Left lobe of liver (tissue), 2 donors: ENCODE measurements at regions not wholly inside any gene's neighbourhood (a gene's known extent, or its start where the extent isn't known, plus 50 kb on each side); places are given as distances from the start of the nearest gene placed in this dataset.

ENCODE experiments used
- ATAC-seq: fragments of 200-7000 bp; cut with Tn5 transposase; one replicate; pipeline ENCODE4 v1.9.1; 2020; ENCODE audit warnings: mild to moderate bottlenecking, moderate library complexity
- DNase-seq: peaks from one replicate; pipeline ENCODE4 v3.0.0-alpha.2; 2020; ENCODE audit warnings: low spot score
- donor health status: DM: no; HTN: no; CAD: no; lungs with moderate emphysema.
- donor health status: DM: no; HTN: yes; CAD: no.

- peak; percentile 51 for ATAC-seq
- DNase-seq, result no peak
Measured at GRCh38 chr9:87816036-87816435, 66.6 kb upstream of the SPATA31E1 start.

GRCh38 chr9:87818308-87818707, 64.4 kb upstream of the SPATA31E1 start:
- ATAC-seq, result no peak
- no peak for DNase-seq

GRCh38 chr9:87824216-87824875, 58.3 kb upstream of the SPATA31E1 start:
- ATAC-seq (no peak), DNase-seq (no peak)

- ATAC-seq (no peak), DNase-seq (no peak)
Measured at GRCh38 chr9:87824886-87825285, 57.8 kb upstream of the SPATA31E1 start.

GRCh38 chr9:87826331-87826730, 56.3 kb upstream of the SPATA31E1 start:
- ATAC-seq, result no peak

GRCh38 chr9:87827341-87827740, 55.3 kb upstream of the SPATA31E1 start:
- DNase-seq (no peak), ATAC-seq (no peak)

More at GRCh38 chr9:87826331-87826730, 56.3 kb upstream of the SPATA31E1 start:
- DNase-seq, result no peak

- no peak for DNase-seq
Measured at GRCh38 chr9:87829756-87830155, 52.9 kb upstream of the SPATA31E1 start.

GRCh38 chr9:87830446-87830845, 52.2 kb upstream of the SPATA31E1 start:
- ATAC-seq (no peak), DNase-seq (no peak)

More at GRCh38 chr9:87829756-87830155, 52.9 kb upstream of the SPATA31E1 start:
- no peak for ATAC-seq

GRCh38 chr9:87831159-87831558, 51.5 kb upstream of the SPATA31E1 start:
- DNase-seq (no peak), ATAC-seq (no peak)
